HG02970 (cell line): ENCODE measurements at regions not wholly inside any gene's neighbourhood (a gene's known extent, or its start where the extent isn't known, plus 50 kb on each side); places are given as distances from the start of the nearest gene placed in this dataset.
"Not testable (repeated sequence)": the region's sequence is repeated elsewhere in the genome, so short reads cannot be mapped to it uniquely, and the experiment has no call there.

Experiments used
- ATAC-seq: cut with Tn5 transposase; IDR thresholded peaks from one replicate; pipeline ENCODE4 v1.9.1; 2021; ENCODE audit warnings: mild to moderate bottlenecking, moderate library complexity, moderate number of reproducible peaks; ENCODE audit not compliant: unreplicated experiment, low FRiP score

GRCh38 chr20:5395932-5396727, 79.4 kb upstream of the PROKR2 start:
- ATAC-seq, result no peak

GRCh38 chr20:5393218-5393870, 76.6 kb upstream of the PROKR2 start:
- no peak for ATAC-seq

- ATAC-seq, result no peak
These were observed 74.0 kb upstream of the PROKR2 start for GRCh38 chr20:5390720-5391119.

- not testable (repeated sequence) for ATAC-seq
These were observed 70.1 kb upstream of the PROKR2 start for GRCh38 chr20:5386846-5387245.

- not testable (repeated sequence) for ATAC-seq
These were observed 64.8 kb upstream of the PROKR2 start for GRCh38 chr20:5381527-5381926.

- ATAC-seq, result no peak
These were observed 60.7 kb upstream of the PROKR2 start for GRCh38 chr20:5377484-5377883.

GRCh38 chr20:5376228-5376627, 59.5 kb upstream of the PROKR2 start:
- no peak for ATAC-seq

GRCh38 chr20:5374171-5374570, 57.4 kb upstream of the PROKR2 start:
- ATAC-seq, result no peak

- ATAC-seq, result no peak
These were observed 55.6 kb upstream of the PROKR2 start for GRCh38 chr20:5372371-5372770.

- no peak for ATAC-seq
These were observed 52.9 kb upstream of the PROKR2 start for GRCh38 chr20:5369629-5370028.
